ENCODE measurements at regions not wholly inside any gene's neighbourhood (a gene's known extent, or its start where the extent isn't known, plus 50 kb on each side); places are given as distances from the start of the nearest gene placed in this dataset.

- TF ChIP-seq EZH2 (IDR thresholded peaks at IDR 0.05; ENCODE audit: insufficient read depth, poor library complexity, severe bottlenecking) (no peak), EZH2phosphoT487 (IDR thresholded peaks at IDR 0.05; ENCODE audit: insufficient read depth, low read depth) (no peak)
These were observed 72.6 kb upstream of the PCBD1 start for GRCh38 chr10:70960783-70961570.
